Endothelial cell of umbilical vein (primary cell): ENCODE measurements at regions not wholly inside any gene's neighbourhood (a gene's known extent, or its start where the extent isn't known, plus 50 kb on each side); places are given as distances from the start of the nearest gene placed in this dataset.
"Not testable (repeated sequence)": the region's sequence is repeated elsewhere in the genome, so short reads cannot be mapped to it uniquely, and the experiment has no call there.

Experiments used
- BruUV-seq: library from RNA; stranded (reverse); fragments of 400-500 nt; replicated peaks from 2 replicates; lab custom pipeline; 2021; lab: Mats Ljungman, UMichigan
- CTCF ChIA-PET: fragments of 300-600, 350-600 bp; sonication (Branson Sonifier 250); formaldehyde crosslinking; loops from one replicate; lab custom pipeline; 2021; ENCODE audit warnings: antibody characterized with exemption, inconsistent platforms; lab: Charles Lee
- POLR2A ChIA-PET: fragments of 300-600, 350-600 bp; sonication (Branson Sonifier 250); formaldehyde crosslinking; loops from one replicate; lab custom pipeline; 2021; ENCODE audit warnings: antibody characterized with exemption, inconsistent platforms; lab: Charles Lee
- DNase-seq: peaks from one replicate; pipeline ENCODE4 v3.0.0-alpha.2; 2011; ENCODE audit warnings: low read depth, low spot score
- FAIRE-seq: peaks from 2 replicates; lab custom pipeline; 2011; peaks lifted over from hg19 to GRCh38; lab: Jason Lieb, UNC
- H2AFZ ChIP-seq: 2 replicates; pipeline ENCODE4 v1.6.0; 2012; ENCODE audit warnings: low read depth, low read length, control low read depth, inconsistent platforms
- H3K27ac ChIP-seq: 2 replicates; pipeline ENCODE4 v1.5.1; 2011; ENCODE audit warnings: low read depth, mild to moderate bottlenecking, control low read depth, low read length, moderate library complexity; ENCODE audit not compliant: insufficient read depth
- H3K27me3 ChIP-seq, 2 experiments: 2 replicates each; pipeline versions ENCODE4 v1.6.0 to v1.6.1; 2011; ENCODE audit warnings: low read length in 2 of 2, mixed read lengths in 1 of 2; ENCODE audit not compliant: control insufficient read depth in 2 of 2, insufficient read depth in 2 of 2
- H3K36me3 ChIP-seq, 2 experiments: 2 replicates in 1 of 2; 3 replicates in 1 of 2; pipeline ENCODE4 v1.5.1; 2011; ENCODE audit warnings: low read length in 2 of 2, mild to moderate bottlenecking in 1 of 2, moderate library complexity in 1 of 2; ENCODE audit not compliant: control insufficient read depth in 2 of 2, insufficient read depth in 2 of 2; ENCODE audit errors: extremely low read depth in 1 of 2
- H3K4me1 ChIP-seq: 3 replicates; pipeline ENCODE4 v1.5.1; 2011; ENCODE audit warnings: mild to moderate bottlenecking, low read length; ENCODE audit not compliant: control insufficient read depth, insufficient read depth; ENCODE audit errors: extremely low read depth
- H3K4me2 ChIP-seq: 2 replicates; pipeline ENCODE4 v1.6.1; 2011; ENCODE audit warnings: low read length, control low read depth, mixed read lengths; ENCODE audit not compliant: insufficient read depth
- H3K4me3 ChIP-seq, 3 experiments: fragments of 200-600 bp in 1 of 3; sonication (generic), shearing (Covaris generic) in 1 of 3; replicated peaks in 1 of 3; 2 replicates each; pipeline ENCODE4 v1.5.1; 2011 to 2016; ENCODE audit warnings: control low read depth in 3 of 3, low read length in 3 of 3, mild to moderate bottlenecking in 2 of 3, inconsistent platforms in 1 of 3, low read depth in 1 of 3, moderate library complexity in 1 of 3; ENCODE audit not compliant: insufficient read depth in 1 of 3
- H3K79me2 ChIP-seq: 2 replicates; pipeline ENCODE4 v1.6.0; 2012; ENCODE audit warnings: low read length, inconsistent platforms; ENCODE audit not compliant: control insufficient read depth, insufficient read depth
- H3K9ac ChIP-seq: replicated peaks from 2 replicates; pipeline ENCODE3; 2011; ENCODE audit warnings: low read length, control low read depth; ENCODE audit not compliant: insufficient read depth; ENCODE audit errors: extremely low read depth
- H3K9me1 ChIP-seq: replicated peaks from 3 replicates; pipeline ENCODE4 v1.6.0; 2011; ENCODE audit warnings: mild to moderate bottlenecking, low read length; ENCODE audit not compliant: control insufficient read depth, insufficient read depth; ENCODE audit errors: extremely low read depth
- H3K9me3 ChIP-seq: replicated peaks from 2 replicates; pipeline ENCODE4 v1.5.1; 2012; ENCODE audit warnings: low read length, inconsistent platforms; ENCODE audit not compliant: control insufficient read depth, insufficient read depth
- H4K20me1 ChIP-seq: replicated peaks from 2 replicates; pipeline ENCODE3; 2011; ENCODE audit warnings: mild to moderate bottlenecking, low read length; ENCODE audit not compliant: control insufficient read depth, insufficient read depth; ENCODE audit errors: extremely low read depth
- EZH2 ChIP-seq: IDR thresholded peaks from 2 replicates; pipeline ENCODE4 v1.6.1; 2012; ENCODE audit warnings: borderline replicate concordance, low read depth, mild to moderate bottlenecking, moderate library complexity, low read length, inconsistent platforms; ENCODE audit not compliant: severe bottlenecking
- FOS ChIP-seq: IDR thresholded peaks from 2 replicates; pipeline ENCODE4 v1.6.1; 2011; ENCODE audit warnings: mild to moderate bottlenecking, low read length, moderate library complexity, borderline replicate concordance; ENCODE audit not compliant: insufficient read depth
- GATA2 ChIP-seq: IDR thresholded peaks from 2 replicates; pipeline ENCODE4 v1.7.0; 2011; ENCODE audit warnings: low read depth, mild to moderate bottlenecking, moderate library complexity, mixed read lengths, low read length; ENCODE audit not compliant: insufficient read length, insufficient read depth
- JUN ChIP-seq: IDR thresholded peaks from 2 replicates; pipeline ENCODE4 v1.6.1; 2011; ENCODE audit warnings: borderline replicate concordance, low read depth; ENCODE audit not compliant: insufficient read length, insufficient read depth
- MYC ChIP-seq: IDR thresholded peaks from one replicate; pipeline ENCODE4 v1.6.1; 2011; ENCODE audit warnings: mild to moderate bottlenecking, low read depth, low read length
- POLR2A ChIP-seq: IDR thresholded peaks from 2 replicates; pipeline ENCODE4 v1.6.1; 2012; ENCODE audit warnings: low read depth, mild to moderate bottlenecking, control low read depth, low read length
- POLR2AphosphoS5 ChIP-seq: IDR thresholded peaks from 2 replicates; pipeline ENCODE4 v1.6.1; 2012; ENCODE audit warnings: low read depth, mild to moderate bottlenecking, control low read depth, low read length, moderate library complexity; ENCODE audit not compliant: insufficient read depth
- dilution Hi-C: fragments of 300-500 bp; cut with MboI; formaldehyde crosslinking; loops from one replicate; pipeline ENCODE4 v1.15.0; 2019; ENCODE audit warnings: low sequenced_read_pairs; ENCODE audit not compliant: extremely low pct_ligation_motif_present
- intact Hi-C: fragments of 100-400 bp; cut with micrococcal nuclease; formaldehyde crosslinking; loops from one replicate; pipeline ENCODE4 v1.10.0; 2022
- TF ChIP-seq, protein P1 (sequence below), 2 donors: IDR thresholded peaks; 1 replicate in 1 of 2; 2 replicates in 1 of 2; pipeline ENCODE4 v1.5.1; 2011; ENCODE audit warnings: low read length in 2 of 2, mild to moderate bottlenecking in 2 of 2, moderate library complexity in 2 of 2, control low read depth in 1 of 2, inconsistent platforms in 1 of 2, low read depth in 1 of 2; ENCODE audit not compliant: insufficient read depth in 1 of 2; ENCODE audit errors: extremely low read depth in 1 of 2
- TF ChIP-seq, protein P2 (sequence below): IDR thresholded peaks from 2 replicates; pipeline ENCODE4 v1.6.1; 2011; ENCODE audit not compliant: insufficient read depth, insufficient read length

DNA sequence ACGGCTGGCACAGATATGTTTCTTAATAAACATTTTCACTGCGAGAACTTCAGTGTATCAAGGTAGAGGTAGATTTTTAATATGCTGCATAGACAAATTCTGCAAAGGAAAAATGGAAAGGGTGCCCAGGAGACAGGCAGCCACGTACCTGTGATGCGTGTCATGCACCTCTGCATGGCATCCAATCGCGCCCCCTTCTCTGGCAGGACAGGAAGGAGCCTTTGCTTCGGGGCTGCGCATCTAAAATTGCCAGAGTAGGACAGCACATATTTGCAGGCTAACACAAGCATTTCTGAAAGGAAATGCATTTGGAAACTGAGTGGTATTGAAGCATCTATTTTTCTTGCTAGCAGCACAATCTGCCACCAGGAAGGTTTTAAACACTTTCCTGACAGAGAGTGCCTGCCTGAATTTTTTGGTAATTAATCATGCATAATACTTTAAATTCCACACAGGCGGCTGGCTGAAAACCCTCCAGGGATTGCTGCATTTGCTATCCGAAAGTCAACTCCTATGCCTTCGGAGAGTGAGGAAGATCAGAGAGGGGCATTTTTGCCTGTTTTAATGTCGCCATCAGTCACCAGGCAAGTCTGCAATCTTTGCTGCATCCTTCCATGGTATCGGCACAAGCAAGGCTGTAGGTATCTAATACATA, 165.1 kb upstream of the ATP10A start:
- dilution Hi-C loops (no loop called here), intact Hi-C loops (no loop called here)
- Histone ChIP-seq H2AFZ (no peak overlapping the region), H3K27ac (no peak overlapping the region), H3K79me2 (no peaks in the 10 kb centered on the region), H3K9ac (no peak overlapping the region), H3K4me3 (no peak overlapping the region), H3K9me3 (peaks cover 1% of the 10 kb centered on the region), H3K27me3 (no peaks in the 10 kb centered on the region), H3K9me1 (no peaks in the 10 kb centered on the region), H3K4me1 (no peaks in the 10 kb centered on the region), H4K20me1 (no peaks in the 10 kb centered on the region), H3K4me2 (no peak overlapping the region), H3K36me3 (no peaks in the 10 kb centered on the region)
- FAIRE-seq, result no peak
- TF ChIP-seq POLR2AphosphoS5 (no peak), FOS (no peak), EZH2 (no peak), GATA2 (no peak), POLR2A (no peak), JUN (no peak), MYC (no peak)
- TF ChIP-seq, protein P1, sequence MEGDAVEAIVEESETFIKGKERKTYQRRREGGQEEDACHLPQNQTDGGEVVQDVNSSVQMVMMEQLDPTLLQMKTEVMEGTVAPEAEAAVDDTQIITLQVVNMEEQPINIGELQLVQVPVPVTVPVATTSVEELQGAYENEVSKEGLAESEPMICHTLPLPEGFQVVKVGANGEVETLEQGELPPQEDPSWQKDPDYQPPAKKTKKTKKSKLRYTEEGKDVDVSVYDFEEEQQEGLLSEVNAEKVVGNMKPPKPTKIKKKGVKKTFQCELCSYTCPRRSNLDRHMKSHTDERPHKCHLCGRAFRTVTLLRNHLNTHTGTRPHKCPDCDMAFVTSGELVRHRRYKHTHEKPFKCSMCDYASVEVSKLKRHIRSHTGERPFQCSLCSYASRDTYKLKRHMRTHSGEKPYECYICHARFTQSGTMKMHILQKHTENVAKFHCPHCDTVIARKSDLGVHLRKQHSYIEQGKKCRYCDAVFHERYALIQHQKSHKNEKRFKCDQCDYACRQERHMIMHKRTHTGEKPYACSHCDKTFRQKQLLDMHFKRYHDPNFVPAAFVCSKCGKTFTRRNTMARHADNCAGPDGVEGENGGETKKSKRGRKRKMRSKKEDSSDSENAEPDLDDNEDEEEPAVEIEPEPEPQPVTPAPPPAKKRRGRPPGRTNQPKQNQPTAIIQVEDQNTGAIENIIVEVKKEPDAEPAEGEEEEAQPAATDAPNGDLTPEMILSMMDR (IDR thresholded peaks at IDR 0.05; ENCODE audit: extremely low read depth in 1 of 2, insufficient read depth in 1 of 2, low read depth in 1 of 2, low read length in 2 of 2), result no peak
- TF ChIP-seq, protein P2, sequence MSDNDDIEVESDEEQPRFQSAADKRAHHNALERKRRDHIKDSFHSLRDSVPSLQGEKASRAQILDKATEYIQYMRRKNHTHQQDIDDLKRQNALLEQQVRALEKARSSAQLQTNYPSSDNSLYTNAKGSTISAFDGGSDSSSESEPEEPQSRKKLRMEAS, result no peak
- DNase-seq, result no peak
- ChIA-PET POLR2A (no interaction called here), CTCF (no interaction called here)
- no TSS peak for BruUV-seq

DNA sequence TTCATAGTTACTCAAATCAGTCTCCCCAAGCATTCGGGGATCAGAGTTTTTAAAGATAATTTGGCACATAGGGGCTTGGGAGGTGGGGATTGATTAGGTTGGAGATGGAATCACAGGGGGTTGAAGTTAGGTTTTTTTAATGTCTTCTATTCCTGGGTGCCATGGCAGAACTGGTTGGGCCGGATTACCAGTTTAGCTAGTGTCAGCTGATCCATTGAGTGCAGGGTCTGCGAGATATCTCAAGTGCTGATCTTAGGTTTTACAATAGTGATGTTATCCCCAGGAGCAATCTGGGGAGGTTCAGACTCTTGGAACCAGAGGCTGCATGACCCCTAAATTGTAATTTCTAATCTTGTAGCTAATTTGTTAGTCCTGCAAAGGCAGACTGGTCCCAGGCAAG, 163.5 kb upstream of the ATP10A start:
- POLR2A ChIA-PET, dilution Hi-C loops, H3K79me2 ChIP-seq, H3K4me2 ChIP-seq, intact Hi-C loops, H3K36me3 ChIP-seq, H3K27me3 ChIP-seq, H3K9ac ChIP-seq, H3K9me1 ChIP-seq, BruUV-seq, H3K9me3 ChIP-seq, H3K4me3 ChIP-seq, H4K20me1 ChIP-seq, H3K27ac ChIP-seq, CTCF ChIA-PET, DNase-seq, FAIRE-seq, H3K4me1 ChIP-seq, H2AFZ ChIP-seq: not testable (repeated sequence)
